ENCODE measurements at regions not wholly inside any gene's neighbourhood (a gene's known extent, or its start where the extent isn't known, plus 50 kb on each side); places are given as distances from the start of the nearest gene placed in this dataset.

- DNase-seq (ENCODE audit: low read depth), result no peak
Observed at GRCh38 chr4:123880631-123881030, 484.0 kb downstream of the SPRY1 start.

- DNase-seq (ENCODE audit: low read depth), result no peak
Observed at GRCh38 chr4:123884922-123885321, 488.3 kb downstream of the SPRY1 start.

GRCh38 chr4:123889507-123889906 is 492.9 kb downstream of the SPRY1 start:
- no peak for DNase-seq (ENCODE audit: low read depth)

- no peak for DNase-seq (ENCODE audit: low read depth)
Observed at GRCh38 chr4:123890889-123891288, 494.3 kb downstream of the SPRY1 start.

- DNase-seq (ENCODE audit: low read depth), result no peak
Observed at GRCh38 chr4:123891881-123892280, 495.3 kb downstream of the SPRY1 start.

- DNase-seq (ENCODE audit: low read depth), result no peak
Observed at GRCh38 chr4:123892368-123892976, 495.9 kb downstream of the SPRY1 start.

- no peak for DNase-seq (ENCODE audit: low read depth)
Observed at GRCh38 chr4:123893011-123893981, 496.7 kb downstream of the SPRY1 start.

- DNase-seq (ENCODE audit: low read depth), result no peak
Observed at GRCh38 chr4:123896446-123897071, 500.0 kb downstream of the SPRY1 start.

GRCh38 chr4:123898946-123899666 is 502.5 kb downstream of the SPRY1 start:
- no peak for DNase-seq (ENCODE audit: low read depth)

GRCh38 chr4:123904882-123905281 is 508.3 kb downstream of the SPRY1 start:
- DNase-seq (ENCODE audit: low read depth), result no peak

GRCh38 chr4:123913598-123913997 is 517.0 kb downstream of the SPRY1 start:
- no peak for DNase-seq (ENCODE audit: low read depth)

- DNase-seq (ENCODE audit: low read depth), result no peak
Observed at GRCh38 chr4:123916821-123917220, 520.2 kb downstream of the SPRY1 start.

GRCh38 chr4:123919576-123920098 is 523.0 kb downstream of the SPRY1 start:
- no peak for DNase-seq (ENCODE audit: low read depth)

- no peak for DNase-seq (ENCODE audit: low read depth)
Observed at GRCh38 chr4:123921339-123921738, 524.7 kb downstream of the SPRY1 start.

GRCh38 chr4:123922847-123923246 is 526.3 kb downstream of the SPRY1 start:
- DNase-seq (ENCODE audit: low read depth), result no peak

- DNase-seq (ENCODE audit: low read depth), result no peak
Observed at GRCh38 chr4:123924536-123924935, 527.9 kb downstream of the SPRY1 start.

- DNase-seq (ENCODE audit: low read depth), result no peak
Observed at GRCh38 chr4:123929565-123929964, 533.0 kb downstream of the SPRY1 start.

GRCh38 chr4:123930996-123931395 is 534.4 kb downstream of the SPRY1 start:
- DNase-seq (ENCODE audit: low read depth), result no peak

GRCh38 chr4:123934096-123934495 is 537.5 kb downstream of the SPRY1 start:
- no peak for DNase-seq (ENCODE audit: low read depth)

- no peak for DNase-seq (ENCODE audit: low read depth)
Observed at GRCh38 chr4:123936621-123937043, 540.0 kb downstream of the SPRY1 start.

GRCh38 chr4:123937581-123937980 is 541.0 kb downstream of the SPRY1 start:
- no peak for DNase-seq (ENCODE audit: low read depth)

- no peak for DNase-seq (ENCODE audit: low read depth)
Observed at GRCh38 chr4:123939621-123940020, 543.0 kb downstream of the SPRY1 start.

All from stimulated activated CD8-positive, alpha-beta memory T cell treated with anti-CD3 and anti-CD28 coated beads, Interleukin-7, amount 100 ng/mL, for 24 hours (primary cell).